A549 (cell line): ENCODE measurements at regions not wholly inside any gene's neighbourhood (a gene's known extent, or its start where the extent isn't known, plus 50 kb on each side); places are given as distances from the start of the nearest gene placed in this dataset.

ENCODE experiments used
- ATAC-seq, 2 experiments: fragments of 200-7000 bp in 1 of 2; fragments of >200 bp in 1 of 2; cut with Nextera tagmentation in 1 of 2; cut with Tn5 transposase in 1 of 2; 3 replicates each; pipeline versions ENCODE4 v1.8.0 to v1.9.1; 2018 to 2020; ENCODE audit warnings: mild to moderate bottlenecking in 1 of 2, moderate library complexity in 1 of 2
- CTCF ChIA-PET: fragments of 300-600 bp; sonication (Branson Sonifier 250); formaldehyde crosslinking; extraction: SDS; loops from one replicate; lab custom pipeline; 2021; ENCODE audit warnings: antibody characterized with exemption, inconsistent platforms; lab: Yijun Ruan, JAX
- POLR2A ChIA-PET: fragments of 350-600 bp; formaldehyde crosslinking; extraction: SDS; loops from one replicate; lab custom pipeline; 2021; ENCODE audit warnings: antibody characterized with exemption, inconsistent platforms; lab: Yijun Ruan, JAX
- DNase-seq, 2 experiments: peaks; one replicate each; pipeline versions ENCODE4 v3.0.0 to v3.0.0-alpha.2; 2011 to 2016; ENCODE audit warnings: low read depth in 1 of 2, low spot score in 1 of 2
- FAIRE-seq: peaks from 2 replicates; lab custom pipeline; 2011; peaks lifted over from hg19 to GRCh38; lab: Jason Lieb, UNC
- H3K27ac ChIP-seq, 2 experiments: fragments of >200 bp; sonication (Bioruptor Twin); formaldehyde crosslinking; 3 replicates each; pipeline ENCODE4 v1.5.1; 2016 to 2017
- H3K4me1 ChIP-seq: fragments of >200 bp; sonication (Bioruptor Twin); formaldehyde crosslinking; 3 replicates; pipeline ENCODE4 v1.6.1; 2016
- H3K4me2 ChIP-seq: fragments of >200 bp; sonication (Bioruptor Twin); formaldehyde crosslinking; 3 replicates; pipeline ENCODE4 v1.6.1; 2016
- H3K4me3 ChIP-seq: fragments of >200 bp; sonication (Bioruptor Twin); formaldehyde crosslinking; 3 replicates; pipeline ENCODE4 v1.5.1; 2016
- H3K9me3 ChIP-seq: fragments of >200 bp; sonication (Bioruptor Twin); formaldehyde crosslinking; 3 replicates; pipeline ENCODE4 v1.6.1; 2016
- ATOH8 ChIP-seq: fragments of 250-450 bp; sonication (Bioruptor Pico); IDR thresholded peaks from 2 replicates; pipeline ENCODE4 v1.5.0; 2020; ENCODE audit warnings: low read depth, mild to moderate bottlenecking, moderate library complexity
- BHLHE40 ChIP-seq: IDR thresholded peaks from 2 replicates; pipeline ENCODE4 v1.6.1; 2012; ENCODE audit warnings: low read depth, low read length, inconsistent platforms
- CEBPB ChIP-seq, 2 experiments: fragments of >200 bp in 1 of 2; sonication (Bioruptor Twin) in 1 of 2; formaldehyde crosslinking in 1 of 2; IDR thresholded peaks; 2 replicates each; pipeline ENCODE4 v1.6.1; 2012 to 2016
- CHD2 ChIP-seq: fragments of 150-350 bp; IDR thresholded peaks from 2 replicates; pipeline ENCODE4 v1.6.1; 2014; ENCODE audit warnings: low read length; ENCODE audit not compliant: partially characterized antibody
- CHD4 ChIP-seq: fragments of 200-600 bp; sonication (generic); IDR thresholded peaks from 2 replicates; pipeline ENCODE4 v1.6.1; 2016; ENCODE audit warnings: antibody characterized with exemption, mild to moderate bottlenecking, borderline replicate concordance
- EHF ChIP-seq: fragments of 250-450 bp; sonication (Bioruptor Pico); IDR thresholded peaks from 2 replicates; pipeline ENCODE4 v1.5.0; 2020; ENCODE audit warnings: mild to moderate bottlenecking
- EP300 ChIP-seq, 2 experiments: fragments of >200 bp; sonication (Bioruptor Twin); formaldehyde crosslinking; IDR thresholded peaks; 2 replicates in 1 of 2; 3 replicates in 1 of 2; pipeline ENCODE4 v1.6.1; 2016 to 2017
- ESRRA ChIP-seq: fragments of 150-350 bp; IDR thresholded peaks from 2 replicates; pipeline ENCODE4 v1.6.1; 2014; ENCODE audit warnings: mild to moderate bottlenecking, low read length, borderline replicate concordance
- FOSB ChIP-seq: fragments of 250-450 bp; sonication (Bioruptor Pico); IDR thresholded peaks from 2 replicates; pipeline ENCODE4 v1.5.0; 2020; ENCODE audit warnings: mild to moderate bottlenecking, moderate library complexity
- GATA3 ChIP-seq: IDR thresholded peaks from 2 replicates; pipeline ENCODE4 v1.6.1; 2012; ENCODE audit warnings: borderline replicate concordance
- HDAC2 ChIP-seq: fragments of 200-600 bp; sonication (generic); IDR thresholded peaks from 2 replicates; pipeline ENCODE4 v1.6.1; 2016
- HMGXB4 ChIP-seq: fragments of 250-450 bp; sonication (Bioruptor Pico); IDR thresholded peaks from 2 replicates; pipeline ENCODE4 v1.5.0; 2021; ENCODE audit warnings: mild to moderate bottlenecking, moderate library complexity, borderline replicate concordance
- JUNB ChIP-seq: fragments of >200 bp; sonication (Bioruptor Twin); formaldehyde crosslinking; IDR thresholded peaks from 2 replicates; pipeline ENCODE4 v1.6.1; 2016
- KDM1A ChIP-seq: fragments of 200-600 bp; sonication (generic); IDR thresholded peaks from 2 replicates; pipeline ENCODE4 v1.6.1; 2016; ENCODE audit warnings: low read depth, mild to moderate bottlenecking
- KDM5A ChIP-seq: fragments of 200-600 bp; sonication (generic); IDR thresholded peaks from 2 replicates; pipeline ENCODE4 v1.6.1; 2016; ENCODE audit warnings: antibody characterized with exemption, mild to moderate bottlenecking
- MAZ ChIP-seq: fragments of 150-350 bp; IDR thresholded peaks from 2 replicates; pipeline ENCODE4 v1.6.1; 2014; ENCODE audit warnings: antibody characterized with exemption, low read depth, low read length, borderline replicate concordance
- PBX3 ChIP-seq: IDR thresholded peaks from 2 replicates; pipeline ENCODE4 v1.6.1; 2012
- POLR2A ChIP-seq: IDR thresholded peaks from 2 replicates; pipeline ENCODE4 v1.6.1; 2012; ENCODE audit warnings: mild to moderate bottlenecking, low read length
- POLR2AphosphoS2 ChIP-seq: conservative IDR thresholded peaks from 2 replicates; pipeline ENCODE4 v1.6.1; 2012; ENCODE audit warnings: low read length, improper control_type of control experiment, inconsistent platforms
- RAD21 ChIP-seq, 2 experiments: fragments of >200 bp in 1 of 2; sonication (Bioruptor Twin) in 1 of 2; formaldehyde crosslinking in 1 of 2; IDR thresholded peaks in 1 of 2; conservative IDR thresholded peaks in 1 of 2; 2 replicates in 1 of 2; 3 replicates in 1 of 2; pipeline ENCODE4 v1.6.1; 2012 to 2018; ENCODE audit warnings: inconsistent platforms in 1 of 2
- RCOR1 ChIP-seq: fragments of 150-350 bp; IDR thresholded peaks from 2 replicates; pipeline ENCODE4 v1.6.1; 2014; ENCODE audit warnings: antibody characterized with exemption, low read length, low read depth
- RFX5 ChIP-seq: fragments of 450-650 bp; IDR thresholded peaks from 2 replicates; pipeline ENCODE4 v1.7.1; 2014; ENCODE audit warnings: antibody characterized with exemption, mild to moderate bottlenecking, moderate library complexity
- SREBF2 ChIP-seq: fragments of 450-650 bp; IDR thresholded peaks from 2 replicates; pipeline ENCODE4 v1.6.1; 2014; ENCODE audit warnings: mild to moderate bottlenecking, moderate library complexity
- ZC3H11A ChIP-seq: fragments of 450-650 bp; IDR thresholded peaks from 2 replicates; pipeline ENCODE4 v1.6.1; 2014; ENCODE audit warnings: antibody characterized with exemption, mild to moderate bottlenecking
- ZFP36 ChIP-seq: fragments of 450-650 bp; IDR thresholded peaks from 2 replicates; pipeline ENCODE4 v1.6.1; 2014; ENCODE audit warnings: borderline replicate concordance; ENCODE audit not compliant: partially characterized antibody
- ZNF302 ChIP-seq: fragments of 250-450 bp; sonication (Bioruptor Pico); IDR thresholded peaks from 2 replicates; pipeline ENCODE4 v1.9.0; 2021; ENCODE audit warnings: inconsistent platforms, mild to moderate bottlenecking, moderate library complexity
- ZSCAN20 ChIP-seq: fragments of 250-450 bp; sonication (Bioruptor Pico); IDR thresholded peaks from 2 replicates; pipeline ENCODE4 v1.8.0; 2022; ENCODE audit warnings: mild to moderate bottlenecking, moderate library complexity
- WGBS: methylation state at CpG from one replicate; pipeline ENCODE4 v1.1.6; 2017; ENCODE audit errors: missing lambda C conversion rate; 5-methylcytosine and 5-hydroxymethylcytosine counted together
- TF ChIP-seq, protein P1 (sequence below): fragments of 200-600 bp; sonication (generic); IDR thresholded peaks from 2 replicates; pipeline ENCODE4 v1.6.1; 2016; ENCODE audit warnings: antibody characterized with exemption, mild to moderate bottlenecking, moderate library complexity

DNA sequence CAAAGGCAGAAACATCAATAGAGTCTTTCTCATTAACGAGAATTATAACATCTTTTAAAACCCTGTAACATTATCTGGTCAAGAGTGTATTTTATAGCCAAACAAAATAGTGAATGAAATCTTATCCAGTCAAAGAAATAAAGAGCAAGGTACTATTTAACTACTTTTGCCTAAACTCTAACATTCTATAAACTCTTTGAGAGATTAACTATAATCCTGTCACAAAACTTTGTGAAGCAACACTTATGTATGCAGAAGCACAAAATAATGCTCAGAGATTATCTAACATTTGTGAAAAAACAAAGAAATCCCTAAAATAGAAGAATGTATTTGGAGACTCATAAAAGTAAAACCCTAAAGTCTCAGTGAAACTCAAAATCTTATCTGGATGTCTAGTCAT lies 124.4 kb upstream of the LUZP2 start:
- POLR2A ChIA-PET, result no interaction called here
- no peaks in the 10 kb centered on the region for H3K4me1 ChIP-seq
- no peak overlapping the region for H3K4me2 ChIP-seq
- ATAC-seq (no peak), DNase-seq (no peak), FAIRE-seq (no peak)
- no peak for TF ChIP-seq CEBPB (IDR thresholded peaks at IDR 0.05)
- TF ChIP-seq GATA3, result no peak
- TF ChIP-seq, protein P1, sequence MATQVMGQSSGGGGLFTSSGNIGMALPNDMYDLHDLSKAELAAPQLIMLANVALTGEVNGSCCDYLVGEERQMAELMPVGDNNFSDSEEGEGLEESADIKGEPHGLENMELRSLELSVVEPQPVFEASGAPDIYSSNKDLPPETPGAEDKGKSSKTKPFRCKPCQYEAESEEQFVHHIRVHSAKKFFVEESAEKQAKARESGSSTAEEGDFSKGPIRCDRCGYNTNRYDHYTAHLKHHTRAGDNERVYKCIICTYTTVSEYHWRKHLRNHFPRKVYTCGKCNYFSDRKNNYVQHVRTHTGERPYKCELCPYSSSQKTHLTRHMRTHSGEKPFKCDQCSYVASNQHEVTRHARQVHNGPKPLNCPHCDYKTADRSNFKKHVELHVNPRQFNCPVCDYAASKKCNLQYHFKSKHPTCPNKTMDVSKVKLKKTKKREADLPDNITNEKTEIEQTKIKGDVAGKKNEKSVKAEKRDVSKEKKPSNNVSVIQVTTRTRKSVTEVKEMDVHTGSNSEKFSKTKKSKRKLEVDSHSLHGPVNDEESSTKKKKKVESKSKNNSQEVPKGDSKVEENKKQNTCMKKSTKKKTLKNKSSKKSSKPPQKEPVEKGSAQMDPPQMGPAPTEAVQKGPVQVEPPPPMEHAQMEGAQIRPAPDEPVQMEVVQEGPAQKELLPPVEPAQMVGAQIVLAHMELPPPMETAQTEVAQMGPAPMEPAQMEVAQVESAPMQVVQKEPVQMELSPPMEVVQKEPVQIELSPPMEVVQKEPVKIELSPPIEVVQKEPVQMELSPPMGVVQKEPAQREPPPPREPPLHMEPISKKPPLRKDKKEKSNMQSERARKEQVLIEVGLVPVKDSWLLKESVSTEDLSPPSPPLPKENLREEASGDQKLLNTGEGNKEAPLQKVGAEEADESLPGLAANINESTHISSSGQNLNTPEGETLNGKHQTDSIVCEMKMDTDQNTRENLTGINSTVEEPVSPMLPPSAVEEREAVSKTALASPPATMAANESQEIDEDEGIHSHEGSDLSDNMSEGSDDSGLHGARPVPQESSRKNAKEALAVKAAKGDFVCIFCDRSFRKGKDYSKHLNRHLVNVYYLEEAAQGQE, result no peak
- TF ChIP-seq ZFP36, result no peak
- no peak for TF ChIP-seq CHD2
- no peak for TF ChIP-seq HMGXB4 (CRISPR knock-in tag)
- TF ChIP-seq SREBF2, result no peak
- TF ChIP-seq ESRRA, result no peak
- TF ChIP-seq POLR2A, result no peak
- TF ChIP-seq ZC3H11A, result no peak
- TF ChIP-seq RAD21 (conservative IDR thresholded peaks at IDR 0.05 in 1 of 2, IDR thresholded peaks at IDR 0.05 in 1 of 2), result no peak
- TF ChIP-seq CHD4, result no peak
- TF ChIP-seq ATOH8 (CRISPR knock-in tag), result no peak
- TF ChIP-seq RCOR1, result no peak
- TF ChIP-seq POLR2AphosphoS2, result no peak
- TF ChIP-seq PBX3, result no peak
- no peak for TF ChIP-seq KDM1A
- no peak for TF ChIP-seq EP300 (IDR thresholded peaks at IDR 0.05)
- no peak for TF ChIP-seq ZNF302 (CRISPR knock-in tag)
- no peak overlapping the region for H3K4me3 ChIP-seq
- 3% methylated on average over 1 of the region's 1 CpG for WGBS
- H3K9me3 ChIP-seq, result no peaks in the 10 kb centered on the region
- CTCF ChIA-PET, result no interaction called here
- H3K27ac ChIP-seq, result no peak overlapping the region

DNA sequence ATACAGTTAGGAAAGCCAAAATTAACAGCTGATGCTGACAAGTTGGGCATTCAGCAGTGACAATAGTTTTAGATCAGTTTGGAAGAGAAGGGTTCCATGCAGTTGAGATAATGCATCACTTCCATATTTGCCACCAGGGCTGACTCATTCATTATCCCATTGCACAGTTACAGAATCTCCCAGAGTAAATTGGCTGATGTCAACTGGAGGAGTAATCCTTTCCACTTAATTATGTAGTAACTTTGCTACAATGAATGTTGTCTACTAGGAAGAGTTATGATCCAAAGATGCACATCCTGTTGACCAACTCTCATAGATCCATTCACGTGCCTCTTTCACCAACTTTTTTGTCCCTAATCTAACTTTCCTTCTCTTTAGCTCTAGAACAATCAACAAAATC lies 123.3 kb upstream of the LUZP2 start:
- WGBS, result 0% methylated on average over 1 of the region's 1 CpG
- Histone ChIP-seq H3K4me2 (no peak overlapping the region), H3K4me1 (no peaks in the 10 kb centered on the region), H3K9me3 (no peaks in the 10 kb centered on the region), H3K27ac (no peak overlapping the region), H3K4me3 (no peak overlapping the region)
- DNase-seq (no peak), ATAC-seq (no peak), FAIRE-seq (no peak)
- CTCF ChIA-PET, result no interaction called here
- POLR2A ChIA-PET, result no interaction called here
- no peak for TF ChIP-seq BHLHE40
- TF ChIP-seq ZSCAN20 (CRISPR knock-in tag), result no peak
- no peak for TF ChIP-seq EHF (CRISPR knock-in tag)
- TF ChIP-seq KDM5A, result no peak
- TF ChIP-seq RFX5, result no peak
- TF ChIP-seq CEBPB (IDR thresholded peaks at IDR 0.05), result no peak
- TF ChIP-seq HDAC2, result no peak
- TF ChIP-seq MAZ, result no peak
- no peak for TF ChIP-seq FOSB (CRISPR knock-in tag)
- no peak for TF ChIP-seq JUNB
